GM21529 (cell line): ENCODE measurements at regions not wholly inside any gene's neighbourhood (a gene's known extent, or its start where the extent isn't known, plus 50 kb on each side); places are given as distances from the start of the nearest gene placed in this dataset.

Experiments
- ATAC-seq: cut with Tn5 transposase; IDR thresholded peaks from one replicate; pipeline ENCODE4 v1.9.1; 2021; ENCODE audit not compliant: unreplicated experiment

GRCh38 chr9:115250621-115251032 is 132.7 kb upstream of the TNC start:
- no peak for ATAC-seq

DNA sequence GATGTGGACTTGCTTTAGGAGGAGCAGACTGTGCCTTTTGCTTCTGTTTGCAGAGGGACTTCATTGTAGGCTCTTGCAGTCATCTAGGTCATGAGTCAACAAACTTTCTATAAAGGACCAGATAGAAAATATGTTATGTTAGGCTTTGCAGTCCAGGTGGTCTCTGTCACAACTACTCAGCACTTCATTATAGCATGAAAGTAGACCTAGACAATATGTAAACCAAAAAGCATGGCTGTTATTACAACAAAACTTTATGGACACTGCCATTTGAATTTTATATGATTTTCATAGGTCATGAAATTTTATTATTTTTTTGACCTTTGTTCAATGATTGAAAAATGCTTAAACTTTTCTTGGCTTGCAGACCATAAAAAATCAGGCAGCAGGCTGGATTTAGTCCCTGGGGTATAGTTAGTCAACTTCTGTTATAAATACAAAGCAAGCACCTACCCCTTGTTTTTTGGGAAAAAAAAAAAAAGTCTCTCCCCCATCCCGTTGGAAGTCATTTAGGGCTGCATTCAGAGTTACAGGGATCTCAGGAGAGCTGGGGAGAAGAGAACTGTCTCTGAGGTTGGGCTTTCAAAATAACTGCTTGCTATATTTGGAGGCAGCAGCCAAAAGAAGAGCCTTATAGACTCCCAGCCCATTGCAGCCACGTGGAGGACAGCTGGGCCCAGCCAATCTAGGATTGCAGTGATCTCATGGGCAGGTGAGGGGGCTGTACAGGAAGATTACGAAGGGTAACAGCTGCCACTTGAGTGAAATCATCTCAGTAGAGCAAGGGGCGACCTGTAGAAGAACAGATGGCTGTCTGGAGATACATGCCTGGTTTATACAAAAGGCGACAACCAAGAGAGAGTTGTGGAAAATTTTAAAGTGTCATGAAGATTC is 136.6 kb upstream of the TNC start:
- no peak for ATAC-seq

GRCh38 chr9:115261656-115262081 is 143.7 kb upstream of the TNC start:
- no peak for ATAC-seq

DNA sequence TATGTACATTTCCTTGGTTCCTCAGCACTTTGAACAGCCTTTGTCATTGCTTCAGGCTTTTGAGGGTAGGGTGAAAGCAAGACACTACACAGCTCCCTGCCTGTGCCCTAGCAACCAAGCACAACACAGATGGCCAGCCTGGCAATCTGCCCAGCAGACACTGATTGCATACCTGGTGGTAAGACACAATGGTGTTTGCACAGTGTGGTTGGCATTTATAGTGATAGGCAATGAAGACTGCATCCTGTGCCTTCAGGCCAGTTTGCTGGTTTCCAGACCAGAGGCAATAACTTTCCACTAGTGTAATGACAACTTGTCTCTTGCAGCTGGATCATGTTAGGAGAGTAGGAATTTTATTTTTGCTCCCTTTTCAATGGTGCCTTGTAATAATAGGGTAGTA is 144.5 kb upstream of the TNC start:
- ATAC-seq = no peak

GRCh38 chr9:115262952-115263351 is 145.0 kb upstream of the TNC start:
- no peak for ATAC-seq

- ATAC-seq = no peak
Observed at GRCh38 chr9:115263371-115264075, 145.6 kb upstream of the TNC start.

DNA sequence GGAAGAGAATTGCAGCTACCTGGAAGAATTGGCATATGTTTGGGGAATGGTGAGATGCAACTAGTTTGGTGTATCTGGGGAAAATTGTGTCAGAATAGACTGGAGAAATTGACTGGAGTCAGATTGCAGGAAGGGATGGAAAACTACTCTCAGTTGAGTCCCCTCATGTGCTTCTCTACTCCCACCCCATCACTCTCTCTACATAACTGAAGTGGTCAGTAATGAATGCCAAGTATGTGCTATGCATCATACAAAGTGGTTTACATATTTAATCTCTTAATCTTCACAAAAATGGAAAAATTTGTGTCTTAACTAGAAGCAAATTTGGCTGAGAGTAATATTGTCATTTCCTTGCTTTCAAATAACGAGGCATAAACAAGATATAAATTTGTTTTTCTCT is 146.4 kb upstream of the TNC start:
- ATAC-seq = no peak

- no peak for ATAC-seq
Observed at GRCh38 chr9:115267790-115268189, 149.8 kb upstream of the TNC start.

GRCh38 chr9:115275753-115276152 is 157.8 kb upstream of the TNC start:
- no peak for ATAC-seq

DNA sequence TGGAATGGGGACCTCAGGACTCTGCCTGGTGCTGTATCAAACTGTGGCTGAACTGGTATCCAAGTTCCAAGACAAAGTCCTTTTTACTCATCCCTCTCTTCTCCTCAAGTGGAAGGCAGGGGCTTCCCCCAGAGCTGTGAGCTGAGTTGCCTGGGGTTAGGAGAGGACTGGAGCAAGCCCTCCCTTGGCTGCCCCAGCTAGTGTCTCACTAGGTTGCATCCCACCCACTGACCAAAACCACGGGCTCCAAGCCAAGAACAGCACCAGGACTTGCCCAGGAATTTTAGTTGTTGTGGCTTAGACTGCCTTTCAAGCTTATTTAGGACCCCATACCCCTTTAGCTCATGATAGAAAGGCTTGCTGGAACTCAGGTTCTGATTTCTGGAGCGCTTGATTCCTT is 158.7 kb upstream of the TNC start:
- no peak for ATAC-seq

GRCh38 chr9:115277301-115277700 is 159.3 kb upstream of the TNC start:
- ATAC-seq = no peak

GRCh38 chr9:115278326-115279035 is 160.5 kb upstream of the TNC start:
- ATAC-seq = no peak

GRCh38 chr9:115283395-115283794 is 165.4 kb upstream of the TNC start:
- ATAC-seq = no peak

GRCh38 chr9:115285836-115286235 is 167.9 kb upstream of the TNC start:
- ATAC-seq = no peak

- no peak for ATAC-seq
Observed at GRCh38 chr9:115286411-115286810, 168.5 kb upstream of the TNC start.

DNA sequence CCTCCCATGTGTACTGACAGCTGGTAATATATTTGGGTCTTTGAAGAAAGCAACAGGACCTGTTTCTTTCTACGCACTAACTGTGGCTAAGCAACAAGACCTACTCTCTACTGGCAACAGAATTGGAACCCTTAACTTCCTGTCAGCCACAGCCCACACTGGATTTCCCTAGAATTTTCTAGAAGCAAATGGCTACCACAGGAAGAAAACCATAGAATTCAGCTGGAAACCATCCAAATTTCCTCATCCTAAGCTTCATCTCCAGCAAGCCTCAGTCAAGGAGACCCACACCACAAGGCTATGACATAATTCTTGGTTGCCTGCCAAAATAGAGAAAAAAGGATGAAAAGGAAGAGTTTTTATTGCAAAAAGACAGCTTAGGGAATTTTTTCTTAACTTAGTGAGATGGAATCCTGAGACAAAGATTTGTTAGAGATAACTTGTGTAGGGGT is 171.8 kb upstream of the TNC start:
- ATAC-seq = no peak

DNA sequence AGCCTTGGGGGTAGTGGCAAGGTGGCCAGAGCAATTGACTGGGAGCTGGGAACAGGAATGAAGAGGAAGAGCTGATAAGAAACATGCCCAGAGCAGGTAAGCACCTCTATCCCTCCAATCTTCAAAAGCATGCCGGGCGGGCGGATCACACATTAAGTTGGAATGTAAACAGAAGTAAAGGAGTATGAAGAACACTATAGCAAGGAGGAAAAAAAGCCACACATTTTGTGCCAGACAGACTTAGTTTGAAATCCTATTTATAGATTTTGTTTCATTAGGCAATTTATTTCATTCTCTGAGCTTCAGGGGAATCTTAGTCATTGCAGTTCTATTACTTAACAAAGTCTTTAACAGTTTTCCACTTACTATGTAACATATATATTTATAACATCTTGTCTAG is 173.9 kb upstream of the TNC start:
- no peak for ATAC-seq

DNA sequence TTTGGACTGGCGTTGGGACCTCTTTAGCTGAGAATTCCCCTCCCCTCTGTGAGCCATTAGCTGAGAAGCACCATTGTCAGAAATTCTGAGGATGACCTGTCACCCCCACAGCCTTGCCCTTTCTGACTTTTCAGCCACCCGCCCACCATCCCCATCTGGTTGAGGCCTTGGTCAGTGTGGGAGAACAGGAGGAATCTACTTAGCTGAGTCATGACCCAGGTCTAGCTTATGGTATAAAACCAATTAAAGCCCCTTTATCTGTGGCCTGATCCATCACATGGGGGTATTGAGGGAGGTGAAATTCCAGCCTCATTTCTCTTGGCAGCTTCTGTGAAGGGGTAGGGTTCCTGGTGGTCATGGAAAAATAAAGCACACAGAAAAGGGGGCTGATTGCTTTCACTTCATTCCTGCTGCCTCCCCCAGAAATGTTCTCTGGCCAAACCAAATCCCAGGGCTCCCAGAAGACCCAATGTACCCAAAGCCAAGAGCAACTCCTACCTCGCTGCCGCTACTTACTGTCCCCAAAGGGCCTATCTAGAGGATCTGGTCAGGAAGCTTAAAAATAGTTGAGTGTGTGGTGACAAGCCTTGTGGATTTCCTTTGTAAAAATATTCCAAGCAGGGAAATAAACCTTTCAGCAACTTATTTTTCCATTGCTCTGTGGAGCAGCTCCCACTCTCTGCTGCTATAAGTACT is 174.8 kb upstream of the TNC start:
- ATAC-seq = no peak

DNA sequence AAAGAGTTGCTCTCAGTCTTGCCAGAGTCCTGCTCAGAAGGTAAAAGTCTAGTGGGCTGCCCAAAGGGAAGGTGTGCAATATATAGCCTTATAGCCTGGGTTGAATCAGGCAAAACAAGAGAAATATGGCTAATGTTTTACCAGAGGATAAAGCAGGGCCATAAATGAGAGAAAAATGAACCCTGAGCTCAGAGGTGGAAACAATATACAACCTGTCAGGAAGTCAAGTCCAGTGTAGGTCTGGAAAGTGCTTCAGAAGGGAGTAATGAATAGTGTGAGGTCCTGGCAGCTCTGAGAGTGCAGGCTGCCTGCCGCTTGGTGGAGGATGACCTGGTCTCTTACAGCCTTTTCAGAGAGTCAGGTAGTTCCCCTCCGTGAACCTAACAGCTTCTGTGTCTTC is 177.8 kb upstream of the TNC start:
- ATAC-seq = no peak

DNA sequence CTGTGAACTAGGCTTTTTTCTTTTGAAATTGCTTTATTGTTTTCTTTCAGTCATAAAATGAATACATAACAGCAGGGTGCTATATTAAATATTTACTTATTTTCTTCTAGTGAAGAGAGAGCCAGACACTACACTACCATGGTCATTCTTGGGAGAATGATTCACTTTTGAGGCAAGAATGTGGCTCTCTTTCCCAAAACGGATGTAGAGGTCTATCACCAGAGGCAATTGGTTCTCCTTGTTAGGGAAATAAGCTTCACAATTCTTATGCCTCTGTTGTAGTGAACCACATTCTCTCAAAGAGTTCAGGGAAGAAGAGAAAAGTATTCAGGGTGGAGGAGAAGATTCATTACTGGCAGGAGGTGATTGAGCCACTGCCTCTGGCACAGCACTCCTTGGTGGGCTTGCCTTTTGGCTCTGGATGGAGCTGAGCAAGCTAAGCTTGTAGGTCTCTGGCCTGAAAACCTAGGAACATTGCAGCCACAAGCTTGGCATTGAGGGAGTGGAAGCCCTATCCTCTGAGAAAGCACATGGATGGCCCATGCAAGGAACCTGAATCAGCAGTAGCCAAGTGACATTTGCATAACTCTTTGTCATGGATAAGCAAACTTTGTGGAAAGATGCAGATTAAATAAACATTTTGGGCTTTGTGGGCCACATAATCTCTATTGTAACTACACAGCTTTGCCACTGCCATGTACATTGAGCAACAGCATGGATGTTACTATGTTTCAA is 179.0 kb upstream of the TNC start:
- ATAC-seq = no peak
